HG03280 (cell line): ENCODE measurements at regions not wholly inside any gene's neighbourhood (a gene's known extent, or its start where the extent isn't known, plus 50 kb on each side); places are given as distances from the start of the nearest gene placed in this dataset.
"Not testable (repeated sequence)": the region's sequence is repeated elsewhere in the genome, so short reads cannot be mapped to it uniquely, and the experiment has no call there.

ENCODE experiments used
- ATAC-seq: cut with Tn5 transposase; IDR thresholded peaks from one replicate; pipeline ENCODE4 v1.9.1; 2021; ENCODE audit warnings: mild to moderate bottlenecking, moderate library complexity; ENCODE audit not compliant: unreplicated experiment

DNA sequence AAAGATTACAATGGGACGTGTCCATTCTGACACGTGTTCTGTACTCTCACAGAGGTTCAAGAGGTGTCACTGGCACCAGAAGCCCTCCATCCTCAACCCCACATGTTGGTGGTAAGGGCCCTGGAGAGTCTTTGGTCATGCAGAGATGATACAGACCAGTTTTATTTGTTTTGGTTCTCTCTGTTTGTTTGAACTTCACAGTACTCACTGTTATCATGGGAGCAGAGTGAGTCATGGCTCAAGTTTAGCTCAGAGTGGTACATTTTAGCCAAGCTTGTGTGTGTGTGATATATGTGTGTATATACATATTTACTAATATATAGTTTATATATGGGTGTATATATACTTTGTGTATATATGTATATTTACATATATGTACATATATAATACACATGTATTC is 935.6 kb downstream of the GRID1 start:
- no peak for ATAC-seq

DNA sequence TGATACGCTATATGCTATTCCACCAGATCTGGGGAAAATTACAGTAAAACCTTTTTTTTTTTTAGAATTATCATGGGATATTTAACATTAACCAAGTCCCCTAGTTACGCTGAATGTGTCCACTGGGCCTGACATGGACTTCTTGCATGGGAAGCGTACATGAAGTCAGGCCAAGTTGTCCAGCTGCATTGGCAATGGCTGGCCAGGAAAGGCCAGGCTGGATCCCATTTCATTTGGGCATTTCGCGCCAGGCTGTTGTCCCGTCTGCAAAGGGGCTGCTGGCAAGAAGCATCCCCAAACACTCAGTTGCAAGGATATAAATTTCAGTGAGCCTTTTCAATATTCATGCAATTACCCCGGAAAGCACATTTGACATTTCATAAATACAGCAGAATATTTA is 933.3 kb downstream of the GRID1 start:
- no peak for ATAC-seq

DNA sequence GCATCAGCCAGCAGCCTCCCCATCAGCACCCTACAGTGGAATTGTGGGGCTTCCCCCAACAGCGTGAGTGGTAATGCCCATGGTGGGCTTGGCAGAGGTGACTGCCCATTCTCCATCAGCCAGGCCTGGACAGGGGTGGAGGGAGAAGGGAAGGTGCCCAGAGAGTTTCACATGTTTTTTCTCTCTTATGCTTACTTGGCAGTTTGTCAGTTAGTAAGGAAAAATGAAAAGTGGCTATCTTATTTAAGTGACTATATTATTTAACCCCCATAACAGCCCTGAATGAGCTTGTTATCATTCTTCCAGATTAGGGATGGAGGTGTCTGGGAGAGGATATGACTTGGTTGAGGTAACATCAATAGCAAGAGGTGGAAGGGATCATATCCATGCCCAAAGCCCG is 921.7 kb downstream of the GRID1 start:
- ATAC-seq = no peak

DNA sequence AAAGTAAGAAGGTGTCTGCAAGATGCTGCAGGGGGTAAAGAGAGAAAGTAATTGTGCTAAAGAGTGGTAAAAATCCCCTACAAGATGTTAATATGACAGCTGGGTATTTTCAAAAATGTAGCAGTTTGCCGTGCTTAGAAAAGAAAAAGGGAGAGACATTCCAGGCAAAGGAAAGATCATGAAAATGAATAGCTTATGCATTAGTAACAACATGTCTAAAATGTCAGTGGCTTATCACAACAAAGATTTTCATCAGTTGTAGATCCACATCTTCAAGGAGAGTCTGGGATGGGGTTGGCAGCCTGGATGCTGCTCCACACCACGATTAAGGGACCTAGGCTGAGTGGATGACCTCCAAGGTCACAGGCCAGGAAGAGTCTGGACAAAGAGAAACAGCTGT is 920.9 kb downstream of the GRID1 start:
- no peak for ATAC-seq

DNA sequence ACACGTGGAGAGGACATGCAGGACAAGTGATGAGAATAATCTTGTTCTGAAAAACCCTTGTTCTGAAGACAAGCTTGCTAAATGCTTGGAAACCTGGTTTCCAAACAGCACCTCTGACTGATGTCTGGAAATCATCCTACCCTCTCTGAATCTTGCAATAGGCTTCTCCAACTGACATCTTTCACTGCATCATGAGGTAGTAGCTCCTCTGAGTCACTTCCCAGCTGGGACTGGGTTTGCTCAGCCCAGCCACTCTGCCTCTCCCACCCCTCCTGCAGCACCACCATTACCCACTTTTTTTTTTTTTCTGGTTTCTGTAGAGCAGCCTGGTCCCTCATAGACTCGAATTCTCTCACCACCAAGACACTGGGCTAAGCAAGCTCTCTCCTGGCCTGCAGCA is 919.8 kb downstream of the GRID1 start:
- no peak for ATAC-seq

DNA sequence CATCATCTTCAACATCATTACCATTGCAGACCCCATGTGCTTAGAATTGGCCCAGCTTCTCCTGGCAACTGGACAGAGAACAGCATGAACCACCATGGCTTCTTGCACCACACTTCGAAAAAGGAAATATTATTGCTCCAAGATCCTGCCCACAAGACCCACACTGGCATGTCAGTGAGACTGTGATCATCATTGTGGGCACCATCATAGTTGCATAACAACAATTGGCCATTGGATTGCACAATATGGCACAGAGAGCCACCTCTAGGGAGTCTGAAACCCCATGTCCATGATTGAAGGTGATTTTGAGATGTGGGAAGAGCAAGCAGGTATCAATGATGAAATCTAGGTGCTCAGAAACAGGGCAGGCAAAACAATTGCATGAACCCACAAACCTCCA is 918.9 kb downstream of the GRID1 start:
- no peak for ATAC-seq

DNA sequence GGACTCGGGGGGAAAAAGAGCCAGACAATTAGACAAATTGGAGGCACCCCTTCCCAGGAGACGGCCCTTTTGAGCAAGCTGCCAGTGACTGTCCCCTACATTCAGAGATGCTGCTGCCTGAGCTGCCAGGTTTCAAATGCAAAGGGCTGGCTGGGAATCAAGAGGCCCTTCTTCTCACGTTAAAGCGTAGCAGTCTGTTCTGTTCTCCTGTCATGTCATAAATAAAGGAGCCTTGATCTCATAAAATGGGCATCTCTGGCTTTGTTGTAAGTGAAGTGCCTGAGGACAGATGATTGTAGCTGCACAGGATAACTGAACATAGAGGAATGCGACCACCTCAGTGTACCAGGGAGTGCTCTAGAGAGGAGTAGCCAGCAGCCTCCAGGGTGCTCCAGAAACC is 917.9 kb downstream of the GRID1 start:
- ATAC-seq = no peak

DNA sequence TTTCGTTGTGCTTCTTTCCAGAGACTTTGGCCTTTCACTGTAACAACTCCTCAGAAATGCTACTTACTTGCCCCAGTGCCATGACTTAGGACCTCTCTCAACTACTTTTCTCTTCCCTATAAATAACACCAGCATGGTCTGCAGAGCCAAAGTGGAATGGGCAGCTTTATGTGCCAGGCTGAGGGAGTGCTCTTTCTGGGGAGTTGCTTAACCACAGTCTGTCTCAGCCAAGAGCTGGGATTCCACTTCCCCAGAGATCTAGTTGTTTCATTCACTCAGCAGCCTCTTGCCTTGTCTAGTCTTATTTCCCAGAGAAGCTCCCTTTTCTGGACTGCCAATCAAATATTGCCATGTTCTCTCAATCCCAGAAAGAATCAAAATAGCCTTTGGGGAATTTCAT is 912.2 kb downstream of the GRID1 start:
- ATAC-seq = no peak

DNA sequence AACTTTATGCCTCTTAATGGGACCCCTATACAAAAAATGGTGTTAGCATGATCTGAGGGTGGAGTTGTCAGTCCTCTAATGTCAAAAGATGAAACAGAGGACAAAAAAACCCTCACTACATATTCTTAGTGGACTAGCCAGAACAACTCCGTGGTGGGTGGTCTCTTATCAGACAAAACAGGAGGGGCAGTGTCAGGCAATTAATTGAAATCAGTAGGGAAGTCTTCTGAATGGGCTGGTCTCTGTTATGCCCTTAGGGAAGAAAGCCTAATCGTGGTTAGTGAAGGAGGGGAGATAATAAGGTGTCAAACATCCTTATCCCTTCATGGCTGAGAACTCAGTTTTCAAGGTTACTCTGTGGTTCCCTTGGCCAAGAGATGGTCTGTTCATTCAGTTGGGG is 909.4 kb downstream of the GRID1 start:
- no peak for ATAC-seq

DNA sequence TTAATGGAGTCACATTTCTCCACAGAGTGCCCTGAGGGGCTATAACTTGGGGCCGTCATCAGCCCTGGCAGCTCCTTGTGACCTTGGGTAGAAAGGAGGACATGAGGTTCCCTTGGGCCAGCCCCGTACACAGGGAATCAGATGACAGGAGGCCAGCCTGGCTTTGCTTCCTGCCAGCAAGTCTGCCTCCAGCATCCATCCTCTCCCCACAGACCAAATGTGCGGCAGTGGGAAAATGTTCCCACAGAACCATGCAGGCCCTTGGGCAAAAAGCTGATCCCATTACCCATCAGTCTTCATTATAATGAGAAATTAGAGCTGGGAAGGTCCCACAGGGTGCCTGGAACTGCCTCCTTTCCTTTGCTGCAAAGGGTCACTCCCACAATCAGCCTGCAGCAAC is 908.3 kb downstream of the GRID1 start:
- no peak for ATAC-seq

DNA sequence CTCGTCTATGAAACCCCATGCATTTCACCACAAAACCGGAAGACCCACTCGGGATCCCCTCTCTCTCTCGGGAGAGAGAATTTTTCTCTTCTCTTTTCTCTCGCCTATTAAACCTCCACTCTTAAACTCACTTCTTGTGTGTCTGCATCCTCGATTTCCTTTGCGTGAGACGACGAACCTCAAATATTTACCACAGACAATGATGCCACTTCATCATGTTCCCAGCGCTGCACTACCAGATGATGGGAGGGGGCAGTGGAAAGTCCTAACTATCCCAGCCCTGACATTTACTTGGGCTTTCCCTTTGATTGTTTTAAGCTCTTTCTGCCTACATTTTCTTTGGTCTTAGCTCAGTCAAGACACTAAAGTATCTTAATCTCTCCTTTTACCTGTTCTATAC is 906.7 kb downstream of the GRID1 start:
- ATAC-seq = no peak

DNA sequence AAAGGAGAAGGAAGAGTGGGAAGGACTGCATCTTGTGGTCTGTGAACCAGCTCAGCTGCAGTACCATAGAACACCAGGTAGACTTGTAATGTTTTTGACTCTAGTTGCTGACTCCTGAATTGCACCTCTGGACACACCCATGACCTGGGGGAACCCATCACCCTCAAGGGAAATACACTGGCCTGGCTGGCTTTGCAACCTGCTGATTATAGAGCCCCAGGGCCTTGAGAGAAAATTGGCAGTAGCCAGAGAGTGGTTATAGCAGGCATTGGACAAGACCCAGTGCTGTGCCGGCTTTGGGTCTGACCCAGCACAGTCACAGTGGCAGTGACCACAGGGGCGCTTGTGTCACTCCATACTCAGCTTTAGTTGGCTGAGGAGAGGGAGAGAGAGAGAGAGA is 902.3 kb downstream of the GRID1 start:
- no peak for ATAC-seq

DNA sequence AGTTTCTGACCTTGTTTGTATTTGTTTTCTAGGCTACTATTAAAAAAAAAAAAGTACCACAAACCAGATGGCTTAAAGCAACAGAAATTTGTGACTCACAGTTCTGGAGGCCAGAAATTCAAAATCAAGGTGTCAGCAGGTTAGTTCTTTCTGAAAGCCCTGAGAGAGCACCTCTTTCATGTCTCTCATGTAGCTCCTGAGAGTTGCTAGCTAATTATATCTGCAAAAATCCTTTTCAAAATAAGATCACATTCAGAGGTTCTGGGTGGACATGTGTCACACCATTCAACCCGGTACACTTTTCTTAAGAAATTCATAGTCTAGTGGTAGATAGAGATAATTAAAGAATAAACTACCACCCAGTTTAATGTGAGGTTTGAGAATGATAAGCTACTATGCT is 888.6 kb downstream of the GRID1 start:
- no peak for ATAC-seq

DNA sequence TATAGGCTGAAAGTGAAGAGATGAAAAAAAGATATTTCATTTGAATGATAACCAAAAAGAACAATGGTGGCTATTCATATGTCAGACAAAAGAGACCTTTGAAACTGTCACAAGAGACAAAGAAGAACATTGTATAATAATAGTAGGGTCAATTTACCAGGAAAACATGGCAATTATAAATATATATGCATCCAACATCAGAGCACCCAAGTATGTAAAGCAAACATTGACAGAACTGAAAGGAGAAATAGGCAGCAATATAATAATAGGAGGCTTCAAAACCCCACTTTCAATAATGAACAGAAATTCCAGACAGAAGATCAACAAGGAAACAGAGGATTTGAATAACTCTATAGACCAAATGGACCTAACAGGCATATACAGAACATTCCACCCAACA is 876.2 kb downstream of the GRID1 start:
- ATAC-seq = no peak

DNA sequence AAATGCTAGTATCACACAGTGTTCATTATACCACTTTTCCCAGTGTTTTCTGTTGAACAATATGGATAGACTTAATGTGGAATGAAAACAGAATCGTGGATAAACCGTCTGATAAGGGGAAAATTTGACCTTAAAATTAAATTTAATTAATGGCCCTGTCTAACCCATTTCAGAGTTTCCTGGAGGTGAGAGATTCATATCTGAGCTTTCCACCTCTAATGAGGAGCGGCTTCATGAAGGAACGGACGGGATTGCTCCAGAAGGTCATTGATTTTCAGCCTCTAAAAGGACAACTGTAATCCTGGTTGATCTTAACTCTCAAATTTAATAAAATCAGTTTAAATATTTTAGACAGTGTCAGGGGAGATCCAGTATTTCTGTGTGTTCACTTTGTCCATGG is 874.9 kb downstream of the GRID1 start:
- ATAC-seq = no peak

DNA sequence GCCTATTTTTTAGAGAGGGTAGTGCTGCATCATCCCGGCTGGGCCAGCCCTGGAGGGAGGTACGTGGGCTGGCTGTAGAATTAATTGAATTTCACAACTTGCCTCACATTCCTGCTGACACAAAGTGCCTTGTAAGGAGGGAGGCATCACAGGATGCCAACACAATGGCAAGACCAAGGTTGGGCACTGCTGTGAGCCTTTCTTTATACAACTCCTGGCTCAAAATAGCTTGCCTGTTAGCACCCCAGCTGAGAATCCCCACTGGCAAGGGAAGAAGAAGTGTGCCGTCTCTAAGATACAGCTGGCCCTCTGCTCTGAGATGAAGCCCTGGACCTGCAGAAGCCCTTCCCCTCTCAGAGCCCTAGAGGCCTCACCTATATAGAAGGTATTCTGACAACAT is 873.9 kb downstream of the GRID1 start:
- ATAC-seq = no peak

DNA sequence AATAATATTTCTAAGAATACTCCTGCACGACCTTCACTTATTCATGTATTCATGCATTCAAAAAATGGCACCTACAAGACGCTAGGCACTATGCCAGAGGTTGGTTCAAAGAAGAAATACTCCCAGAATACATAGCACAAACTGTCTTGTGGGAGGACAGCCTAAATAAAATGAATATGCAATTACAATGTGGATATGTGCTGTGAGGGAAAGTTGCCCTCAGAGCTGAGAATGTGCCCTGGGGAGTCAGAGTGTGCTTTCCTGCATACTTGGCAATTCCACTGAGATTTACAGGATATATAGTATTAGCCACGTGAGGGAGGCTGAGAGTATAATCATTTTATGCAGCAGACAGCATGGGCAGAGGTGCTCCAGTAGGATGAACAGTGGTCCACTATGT is 872.9 kb downstream of the GRID1 start:
- no peak for ATAC-seq

DNA sequence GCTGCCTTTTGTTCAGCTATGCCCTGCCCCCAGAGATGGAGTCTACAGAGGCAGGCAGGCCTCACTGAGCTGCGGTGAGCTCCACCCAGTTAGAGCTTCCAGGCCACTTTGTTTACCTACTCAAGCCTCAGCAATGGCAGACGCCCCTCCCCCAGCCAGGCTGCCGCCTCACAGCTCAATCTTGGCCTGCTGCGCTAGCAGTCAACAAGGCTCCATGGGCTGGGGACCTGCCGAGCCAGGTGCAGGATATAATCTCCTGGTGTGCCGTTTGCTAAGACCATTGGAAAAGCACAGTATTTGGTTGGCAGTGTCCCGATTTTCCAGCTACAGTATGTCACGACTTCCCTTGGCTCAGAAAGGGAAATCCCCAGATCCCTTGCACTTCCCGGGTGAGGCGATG is 862.0 kb downstream of the GRID1 start:
- not testable (repeated sequence) for ATAC-seq

DNA sequence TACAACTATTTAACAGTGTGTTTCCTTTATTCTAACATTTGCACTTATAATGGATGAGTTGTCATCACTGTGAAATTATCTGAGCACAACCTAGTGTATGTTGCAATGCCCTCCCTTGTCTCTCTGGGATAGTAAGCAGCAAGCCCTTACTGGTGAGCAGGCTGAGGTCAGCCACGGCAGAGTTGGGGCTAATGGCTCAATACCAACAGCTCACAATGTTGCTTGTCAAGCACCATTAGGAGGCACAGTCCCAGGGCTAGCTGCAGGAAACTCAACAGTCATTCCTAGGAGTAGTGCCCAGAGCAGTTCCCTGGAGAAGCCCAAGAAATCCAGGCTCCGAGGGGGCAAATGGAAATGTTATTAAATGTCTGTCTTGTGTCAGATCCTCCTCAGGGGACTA is 858.4 kb downstream of the GRID1 start:
- no peak for ATAC-seq

DNA sequence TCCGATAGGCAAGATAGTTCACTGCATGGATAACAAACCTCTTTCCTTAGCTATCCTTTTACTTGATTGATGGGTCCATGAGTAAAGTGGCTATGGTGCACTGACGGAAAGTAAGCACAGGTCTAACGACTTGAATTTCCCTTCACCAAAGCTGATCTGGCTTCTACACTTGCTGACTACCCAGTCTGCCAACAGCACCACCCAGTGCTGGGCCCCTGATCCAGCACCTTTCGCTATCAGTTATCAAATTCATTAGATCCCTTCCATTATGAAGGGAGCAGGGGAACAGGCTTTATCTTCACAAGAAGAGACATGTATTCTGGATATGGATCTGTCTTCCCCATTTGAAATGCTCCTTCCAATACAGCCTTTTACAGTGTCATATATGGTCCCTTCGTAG is 855.9 kb downstream of the GRID1 start:
- ATAC-seq = no peak

DNA sequence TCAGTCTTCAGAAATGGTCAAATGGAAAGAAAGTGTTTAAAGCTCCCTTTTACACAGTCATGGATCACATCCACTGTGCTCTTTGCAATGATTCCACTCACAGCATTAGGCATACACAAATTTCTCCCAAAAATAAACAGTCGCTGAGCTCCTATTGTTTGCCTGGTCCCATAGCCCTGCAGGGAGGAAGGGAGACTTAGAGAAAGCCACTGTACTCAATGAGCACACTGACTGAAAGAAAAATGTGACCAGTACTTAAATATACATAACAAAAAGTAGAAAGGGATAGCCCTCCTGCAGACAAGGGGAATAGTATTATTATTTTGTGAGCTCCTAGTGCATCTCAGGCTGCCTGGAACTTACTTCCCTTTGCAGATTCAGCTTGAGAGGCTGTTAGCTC is 853.2 kb downstream of the GRID1 start:
- ATAC-seq = no peak

DNA sequence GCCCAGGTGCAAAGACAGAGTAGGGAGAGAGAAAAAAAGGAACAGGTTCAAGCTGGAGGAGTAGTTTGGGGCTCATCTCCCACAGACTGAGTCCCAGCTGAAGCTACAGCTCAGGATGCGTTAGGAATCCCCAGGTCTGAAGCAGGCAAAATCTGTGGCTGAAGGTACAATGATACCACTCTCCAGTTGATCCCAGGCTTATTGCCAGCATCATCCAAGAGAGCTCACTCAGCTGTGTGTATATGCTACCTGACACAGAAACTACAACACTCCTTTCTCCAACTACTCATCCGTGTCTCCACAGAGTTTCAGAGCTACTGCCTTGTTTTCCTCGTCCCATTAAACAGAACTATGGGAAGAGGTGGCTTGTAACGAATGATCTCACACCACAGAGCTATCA is 851.3 kb downstream of the GRID1 start:
- ATAC-seq = no peak

DNA sequence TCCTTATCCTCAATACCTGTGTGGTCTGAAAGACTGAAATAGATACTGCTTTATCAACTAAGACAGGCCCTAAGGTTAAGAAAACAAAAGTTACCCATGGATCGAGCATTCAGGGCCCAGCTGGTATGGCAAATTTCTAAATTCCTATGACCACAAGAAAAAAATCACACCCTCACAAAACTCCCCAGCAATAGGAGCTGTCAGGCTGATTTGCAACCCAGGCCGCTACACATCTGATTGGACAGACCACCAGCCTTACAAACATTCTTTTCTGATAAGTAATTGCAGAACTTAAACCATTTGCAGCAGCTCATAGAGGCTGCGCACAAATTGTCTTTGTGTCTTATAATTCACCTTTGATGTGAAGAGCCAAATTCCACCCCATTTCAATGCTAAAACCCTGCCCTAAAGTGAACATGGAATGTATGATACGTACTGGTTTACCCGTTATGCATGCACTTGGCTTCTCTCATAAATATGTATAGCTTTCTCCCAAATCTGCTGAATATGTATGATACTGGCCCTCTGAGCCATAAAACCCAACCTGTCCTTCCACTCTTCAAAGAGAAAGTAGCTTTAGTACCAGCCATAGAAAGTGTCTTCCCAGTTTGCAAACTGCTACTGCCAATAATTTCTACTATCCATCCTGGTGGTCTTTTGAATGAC is 842.5 kb downstream of the GRID1 start:
- ATAC-seq = no peak
